Activated naive CD4-positive, alpha-beta T cell treated with anti-CD3 and anti-CD28 coated beads for 36 hours (primary cell): ENCODE measurements at regions not wholly inside any gene's neighbourhood (a gene's known extent, or its start where the extent isn't known, plus 50 kb on each side); places are given as distances from the start of the nearest gene placed in this dataset.

Experiments
- CTCF ChIA-PET: fragments of 350-600 bp; sonication (Branson Sonifier 250); formaldehyde crosslinking; loops from one replicate; lab custom pipeline; 2021; ENCODE audit warnings: antibody characterized with exemption; lab: Charles Lee
- DNase-seq: peaks from one replicate; pipeline ENCODE4 v3.0.0-alpha.2; 2020
- H3K27ac Mint-ChIP-seq: one replicate; pipeline ENCODE4 v1.8.0; 2021; ENCODE audit warnings: mild to moderate bottlenecking, mixed read lengths
- H3K27me3 Mint-ChIP-seq: one replicate; pipeline ENCODE4 v1.8.0; 2021; ENCODE audit warnings: low read depth, mixed read lengths
- H3K36me3 Mint-ChIP-seq: one replicate; pipeline ENCODE4 v1.8.0; 2021; ENCODE audit warnings: low read depth, mixed read lengths
- H3K4me1 Mint-ChIP-seq: one replicate; pipeline ENCODE4 v1.8.0; 2021; ENCODE audit warnings: low read depth, mixed read lengths
- H3K4me3 Mint-ChIP-seq: one replicate; pipeline ENCODE4 v1.8.0; 2021; ENCODE audit warnings: mild to moderate bottlenecking, moderate library complexity, mixed read lengths
- H3K9me3 Mint-ChIP-seq: one replicate; pipeline ENCODE4 v1.8.0; 2021; ENCODE audit warnings: mixed read lengths
- intact Hi-C: fragments of 100-400 bp; cut with micrococcal nuclease; formaldehyde crosslinking; loops from one replicate; pipeline ENCODE4 v1.15.1; 2023

- CTCF ChIA-PET, result interaction anchor here (0.7 to 2.1 kb wide), 11 partner anchors 13 to 379 kb away, joined by 3 to 10 read pairs (median 3); partner anchors contain the start of gene NEK7
- peak; percentile 26 for DNase-seq
- H3K4me1 Mint-ChIP-seq, result peaks cover 7% of the 10 kb centered on the region
- H3K4me3 Mint-ChIP-seq, result no peak overlapping the region
- no peaks in the 10 kb centered on the region for H3K36me3 Mint-ChIP-seq
- H3K27ac Mint-ChIP-seq, result no peak overlapping the region
- H3K27me3 Mint-ChIP-seq, result no peaks in the 10 kb centered on the region
- intact Hi-C loops, result loop anchor here (1.0 to 10.0 kb wide), 8 partner anchors 68 to 596 kb away; partner anchors contain the start of gene NEK7
- H3K9me3 Mint-ChIP-seq, result no peaks in the 10 kb centered on the region
These were observed 68.3 kb upstream of the NEK7 start for GRCh38 chr1:198088360-198089071.

- H3K27me3 Mint-ChIP-seq, result peaks cover 3% of the 10 kb centered on the region
- DNase-seq, result no peak
- no peak overlapping the region for H3K27ac Mint-ChIP-seq
- CTCF ChIA-PET, result no interaction called here
- H3K9me3 Mint-ChIP-seq, result no peaks in the 10 kb centered on the region
- no peak overlapping the region for H3K4me3 Mint-ChIP-seq
- H3K36me3 Mint-ChIP-seq, result no peaks in the 10 kb centered on the region
- intact Hi-C loops, result no loop called here
- H3K4me1 Mint-ChIP-seq, result no peaks in the 10 kb centered on the region
These were observed 60.4 kb upstream of the NEK7 start for GRCh38 chr1:198096390-198096789.

- H3K4me1 Mint-ChIP-seq, result peaks cover 18% of the 10 kb centered on the region
- no peaks in the 10 kb centered on the region for H3K9me3 Mint-ChIP-seq
- H3K27me3 Mint-ChIP-seq, result peaks cover 3% of the 10 kb centered on the region
- H3K36me3 Mint-ChIP-seq, result no peaks in the 10 kb centered on the region
- H3K4me3 Mint-ChIP-seq, result no peak overlapping the region
- no peak for DNase-seq
- CTCF ChIA-PET, result no interaction called here
- intact Hi-C loops, result loop anchor here (5.0 kb wide), 1 partner anchor 58 kb away; the partner anchor contains the start of gene NEK7
- H3K27ac Mint-ChIP-seq, result no peak overlapping the region
These were observed 57.0 kb upstream of the NEK7 start for GRCh38 chr1:198099755-198100154.

- no peaks in the 10 kb centered on the region for H3K36me3 Mint-ChIP-seq
- intact Hi-C loops, result loop anchor here (5.0 kb wide), 1 partner anchor 55 kb away; the partner anchor contains the start of gene NEK7
- peak; percentile 5 for DNase-seq
- H3K9me3 Mint-ChIP-seq, result no peaks in the 10 kb centered on the region
- no peaks in the 10 kb centered on the region for H3K27me3 Mint-ChIP-seq
- no peak overlapping the region for H3K4me3 Mint-ChIP-seq
- peak overlapping the region; percentile 19 for H3K27ac Mint-ChIP-seq
- H3K4me1 Mint-ChIP-seq, result peaks cover 18% of the 10 kb centered on the region
- CTCF ChIA-PET, result interaction anchor here (0.7 to 1.5 kb wide), 2 partner anchors 14 to 33 kb away, joined by 4 to 6 read pairs; no protein-coding TSS in a partner anchor
These were observed 54.9 kb upstream of the NEK7 start for GRCh38 chr1:198101716-198102453.

- Mint-ChIP-seq H3K9me3 (no peaks in the 10 kb centered on the region), H3K27me3 (no peaks in the 10 kb centered on the region), H3K27ac (peak overlapping the region; percentile 19), H3K4me3 (no peak overlapping the region), H3K36me3 (no peaks in the 10 kb centered on the region), H3K4me1 (peaks cover 18% of the 10 kb centered on the region)
- CTCF ChIA-PET, result interaction anchor here (0.7 to 1.5 kb wide), 2 partner anchors 15 to 34 kb away, joined by 4 to 6 read pairs; no protein-coding TSS in a partner anchor
- intact Hi-C loops, result loop anchor here (5.0 kb wide), 1 partner anchor 55 kb away; the partner anchor contains the start of gene NEK7
- DNase-seq, result peak; percentile 4
These were observed 54.4 kb upstream of the NEK7 start for GRCh38 chr1:198102454-198102827.

- Mint-ChIP-seq H3K27ac (no peak overlapping the region), H3K9me3 (no peaks in the 10 kb centered on the region), H3K4me1 (peaks cover 18% of the 10 kb centered on the region), H3K27me3 (no peaks in the 10 kb centered on the region), H3K36me3 (no peaks in the 10 kb centered on the region), H3K4me3 (no peak overlapping the region)
- intact Hi-C loops, result no loop called here
- DNase-seq, result no peak
- CTCF ChIA-PET, result no interaction called here
These were observed 51.6 kb upstream of the NEK7 start for GRCh38 chr1:198105185-198105584.

GRCh38 chr1:198106011-198106410 is 50.8 kb upstream of the NEK7 start:
- no peaks in the 10 kb centered on the region for H3K36me3 Mint-ChIP-seq
- CTCF ChIA-PET, result no interaction called here
- DNase-seq, result no peak
- no peak overlapping the region for H3K4me3 Mint-ChIP-seq
- peaks cover 18% of the 10 kb centered on the region for H3K4me1 Mint-ChIP-seq
- H3K27ac Mint-ChIP-seq, result no peak overlapping the region
- intact Hi-C loops, result no loop called here
- no peaks in the 10 kb centered on the region for H3K27me3 Mint-ChIP-seq
- no peaks in the 10 kb centered on the region for H3K9me3 Mint-ChIP-seq
